ENCODE measurements at regions not wholly inside any gene's neighbourhood (a gene's known extent, or its start where the extent isn't known, plus 50 kb on each side); places are given as distances from the start of the nearest gene placed in this dataset.

- TF ChIP-seq POLR2A (IDR thresholded peaks at IDR 0.05), result no peak
- TF ChIP-seq, protein P1, sequence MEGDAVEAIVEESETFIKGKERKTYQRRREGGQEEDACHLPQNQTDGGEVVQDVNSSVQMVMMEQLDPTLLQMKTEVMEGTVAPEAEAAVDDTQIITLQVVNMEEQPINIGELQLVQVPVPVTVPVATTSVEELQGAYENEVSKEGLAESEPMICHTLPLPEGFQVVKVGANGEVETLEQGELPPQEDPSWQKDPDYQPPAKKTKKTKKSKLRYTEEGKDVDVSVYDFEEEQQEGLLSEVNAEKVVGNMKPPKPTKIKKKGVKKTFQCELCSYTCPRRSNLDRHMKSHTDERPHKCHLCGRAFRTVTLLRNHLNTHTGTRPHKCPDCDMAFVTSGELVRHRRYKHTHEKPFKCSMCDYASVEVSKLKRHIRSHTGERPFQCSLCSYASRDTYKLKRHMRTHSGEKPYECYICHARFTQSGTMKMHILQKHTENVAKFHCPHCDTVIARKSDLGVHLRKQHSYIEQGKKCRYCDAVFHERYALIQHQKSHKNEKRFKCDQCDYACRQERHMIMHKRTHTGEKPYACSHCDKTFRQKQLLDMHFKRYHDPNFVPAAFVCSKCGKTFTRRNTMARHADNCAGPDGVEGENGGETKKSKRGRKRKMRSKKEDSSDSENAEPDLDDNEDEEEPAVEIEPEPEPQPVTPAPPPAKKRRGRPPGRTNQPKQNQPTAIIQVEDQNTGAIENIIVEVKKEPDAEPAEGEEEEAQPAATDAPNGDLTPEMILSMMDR (IDR thresholded peaks at IDR 0.05), result no peak
These were observed 64.7 kb upstream of the SELENOP start for GRCh38 chr5:42876375-42876844.

Measured in adrenal gland (tissue), 5 donors.